Endothelial cell of umbilical vein (primary cell): ENCODE measurements at regions not wholly inside any gene's neighbourhood (a gene's known extent, or its start where the extent isn't known, plus 50 kb on each side); places are given as distances from the start of the nearest gene placed in this dataset.

Experiments used
- BruUV-seq: library from RNA; stranded (reverse); fragments of 400-500 nt; replicated peaks from 2 replicates; lab custom pipeline; 2021; lab: Mats Ljungman, UMichigan
- CTCF ChIA-PET: fragments of 300-600, 350-600 bp; sonication (Branson Sonifier 250); formaldehyde crosslinking; loops from one replicate; lab custom pipeline; 2021; ENCODE audit warnings: antibody characterized with exemption, inconsistent platforms; lab: Charles Lee
- POLR2A ChIA-PET: fragments of 300-600, 350-600 bp; sonication (Branson Sonifier 250); formaldehyde crosslinking; loops from one replicate; lab custom pipeline; 2021; ENCODE audit warnings: antibody characterized with exemption, inconsistent platforms; lab: Charles Lee
- DNase-seq: peaks from one replicate; pipeline ENCODE4 v3.0.0-alpha.2; 2011; ENCODE audit warnings: low read depth, low spot score
- FAIRE-seq: peaks from 2 replicates; lab custom pipeline; 2011; peaks lifted over from hg19 to GRCh38; lab: Jason Lieb, UNC
- H2AFZ ChIP-seq: 2 replicates; pipeline ENCODE4 v1.6.0; 2012; ENCODE audit warnings: low read depth, low read length, control low read depth, inconsistent platforms
- H3K27ac ChIP-seq: 2 replicates; pipeline ENCODE4 v1.5.1; 2011; ENCODE audit warnings: low read depth, mild to moderate bottlenecking, control low read depth, low read length, moderate library complexity; ENCODE audit not compliant: insufficient read depth
- H3K27me3 ChIP-seq, 2 experiments: 2 replicates each; pipeline versions ENCODE4 v1.6.0 to v1.6.1; 2011; ENCODE audit warnings: low read length in 2 of 2, mixed read lengths in 1 of 2; ENCODE audit not compliant: control insufficient read depth in 2 of 2, insufficient read depth in 2 of 2
- H3K36me3 ChIP-seq, 2 experiments: 2 replicates in 1 of 2; 3 replicates in 1 of 2; pipeline ENCODE4 v1.5.1; 2011; ENCODE audit warnings: low read length in 2 of 2, mild to moderate bottlenecking in 1 of 2, moderate library complexity in 1 of 2; ENCODE audit not compliant: control insufficient read depth in 2 of 2, insufficient read depth in 2 of 2; ENCODE audit errors: extremely low read depth in 1 of 2
- H3K4me1 ChIP-seq: 3 replicates; pipeline ENCODE4 v1.5.1; 2011; ENCODE audit warnings: mild to moderate bottlenecking, low read length; ENCODE audit not compliant: control insufficient read depth, insufficient read depth; ENCODE audit errors: extremely low read depth
- H3K4me2 ChIP-seq: 2 replicates; pipeline ENCODE4 v1.6.1; 2011; ENCODE audit warnings: low read length, control low read depth, mixed read lengths; ENCODE audit not compliant: insufficient read depth
- H3K4me3 ChIP-seq, 3 experiments: fragments of 200-600 bp in 1 of 3; sonication (generic), shearing (Covaris generic) in 1 of 3; replicated peaks in 1 of 3; 2 replicates each; pipeline ENCODE4 v1.5.1; 2011 to 2016; ENCODE audit warnings: control low read depth in 3 of 3, low read length in 3 of 3, mild to moderate bottlenecking in 2 of 3, inconsistent platforms in 1 of 3, low read depth in 1 of 3, moderate library complexity in 1 of 3; ENCODE audit not compliant: insufficient read depth in 1 of 3
- H3K79me2 ChIP-seq: 2 replicates; pipeline ENCODE4 v1.6.0; 2012; ENCODE audit warnings: low read length, inconsistent platforms; ENCODE audit not compliant: control insufficient read depth, insufficient read depth
- H3K9ac ChIP-seq: replicated peaks from 2 replicates; pipeline ENCODE3; 2011; ENCODE audit warnings: low read length, control low read depth; ENCODE audit not compliant: insufficient read depth; ENCODE audit errors: extremely low read depth
- H3K9me1 ChIP-seq: replicated peaks from 3 replicates; pipeline ENCODE4 v1.6.0; 2011; ENCODE audit warnings: mild to moderate bottlenecking, low read length; ENCODE audit not compliant: control insufficient read depth, insufficient read depth; ENCODE audit errors: extremely low read depth
- H3K9me3 ChIP-seq: replicated peaks from 2 replicates; pipeline ENCODE4 v1.5.1; 2012; ENCODE audit warnings: low read length, inconsistent platforms; ENCODE audit not compliant: control insufficient read depth, insufficient read depth
- H4K20me1 ChIP-seq: replicated peaks from 2 replicates; pipeline ENCODE3; 2011; ENCODE audit warnings: mild to moderate bottlenecking, low read length; ENCODE audit not compliant: control insufficient read depth, insufficient read depth; ENCODE audit errors: extremely low read depth
- EZH2 ChIP-seq: IDR thresholded peaks from 2 replicates; pipeline ENCODE4 v1.6.1; 2012; ENCODE audit warnings: borderline replicate concordance, low read depth, mild to moderate bottlenecking, moderate library complexity, low read length, inconsistent platforms; ENCODE audit not compliant: severe bottlenecking
- FOS ChIP-seq: IDR thresholded peaks from 2 replicates; pipeline ENCODE4 v1.6.1; 2011; ENCODE audit warnings: mild to moderate bottlenecking, low read length, moderate library complexity, borderline replicate concordance; ENCODE audit not compliant: insufficient read depth
- GATA2 ChIP-seq: IDR thresholded peaks from 2 replicates; pipeline ENCODE4 v1.7.0; 2011; ENCODE audit warnings: low read depth, mild to moderate bottlenecking, moderate library complexity, mixed read lengths, low read length; ENCODE audit not compliant: insufficient read length, insufficient read depth
- JUN ChIP-seq: IDR thresholded peaks from 2 replicates; pipeline ENCODE4 v1.6.1; 2011; ENCODE audit warnings: borderline replicate concordance, low read depth; ENCODE audit not compliant: insufficient read length, insufficient read depth
- MAX ChIP-seq: IDR thresholded peaks from 2 replicates; pipeline ENCODE4 v1.6.1; 2011; ENCODE audit not compliant: insufficient read depth, insufficient read length
- MYC ChIP-seq: IDR thresholded peaks from one replicate; pipeline ENCODE4 v1.6.1; 2011; ENCODE audit warnings: mild to moderate bottlenecking, low read depth, low read length
- POLR2A ChIP-seq: IDR thresholded peaks from 2 replicates; pipeline ENCODE4 v1.6.1; 2012; ENCODE audit warnings: low read depth, mild to moderate bottlenecking, control low read depth, low read length
- POLR2AphosphoS5 ChIP-seq: IDR thresholded peaks from 2 replicates; pipeline ENCODE4 v1.6.1; 2012; ENCODE audit warnings: low read depth, mild to moderate bottlenecking, control low read depth, low read length, moderate library complexity; ENCODE audit not compliant: insufficient read depth
- dilution Hi-C: fragments of 300-500 bp; cut with MboI; formaldehyde crosslinking; loops from one replicate; pipeline ENCODE4 v1.15.0; 2019; ENCODE audit warnings: low sequenced_read_pairs; ENCODE audit not compliant: extremely low pct_ligation_motif_present
- intact Hi-C: fragments of 100-400 bp; cut with micrococcal nuclease; formaldehyde crosslinking; loops from one replicate; pipeline ENCODE4 v1.10.0; 2022
- TF ChIP-seq, protein P1 (sequence below), 2 donors: IDR thresholded peaks; 1 replicate in 1 of 2; 2 replicates in 1 of 2; pipeline ENCODE4 v1.5.1; 2011; ENCODE audit warnings: low read length in 2 of 2, mild to moderate bottlenecking in 2 of 2, moderate library complexity in 2 of 2, control low read depth in 1 of 2, inconsistent platforms in 1 of 2, low read depth in 1 of 2; ENCODE audit not compliant: insufficient read depth in 1 of 2; ENCODE audit errors: extremely low read depth in 1 of 2

- dilution Hi-C loops (no loop called here), intact Hi-C loops (loop anchor here (10.0 kb wide), 1 partner anchor 375 kb away; no protein-coding TSS in a partner anchor)
- FAIRE-seq, result no peak
- H3K27ac ChIP-seq, result no peak overlapping the region
- no peaks in the 10 kb centered on the region for H3K9me3 ChIP-seq
- H3K27me3 ChIP-seq, result no peaks in the 10 kb centered on the region
- H3K79me2 ChIP-seq, result no peaks in the 10 kb centered on the region
- H3K9ac ChIP-seq, result no peak overlapping the region
- TF ChIP-seq EZH2 (no peak), MYC (no peak), MAX (no peak), POLR2AphosphoS5 (no peak), GATA2 (no peak), JUN (no peak), POLR2A (no peak), FOS (no peak)
- TF ChIP-seq, protein P1, sequence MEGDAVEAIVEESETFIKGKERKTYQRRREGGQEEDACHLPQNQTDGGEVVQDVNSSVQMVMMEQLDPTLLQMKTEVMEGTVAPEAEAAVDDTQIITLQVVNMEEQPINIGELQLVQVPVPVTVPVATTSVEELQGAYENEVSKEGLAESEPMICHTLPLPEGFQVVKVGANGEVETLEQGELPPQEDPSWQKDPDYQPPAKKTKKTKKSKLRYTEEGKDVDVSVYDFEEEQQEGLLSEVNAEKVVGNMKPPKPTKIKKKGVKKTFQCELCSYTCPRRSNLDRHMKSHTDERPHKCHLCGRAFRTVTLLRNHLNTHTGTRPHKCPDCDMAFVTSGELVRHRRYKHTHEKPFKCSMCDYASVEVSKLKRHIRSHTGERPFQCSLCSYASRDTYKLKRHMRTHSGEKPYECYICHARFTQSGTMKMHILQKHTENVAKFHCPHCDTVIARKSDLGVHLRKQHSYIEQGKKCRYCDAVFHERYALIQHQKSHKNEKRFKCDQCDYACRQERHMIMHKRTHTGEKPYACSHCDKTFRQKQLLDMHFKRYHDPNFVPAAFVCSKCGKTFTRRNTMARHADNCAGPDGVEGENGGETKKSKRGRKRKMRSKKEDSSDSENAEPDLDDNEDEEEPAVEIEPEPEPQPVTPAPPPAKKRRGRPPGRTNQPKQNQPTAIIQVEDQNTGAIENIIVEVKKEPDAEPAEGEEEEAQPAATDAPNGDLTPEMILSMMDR (IDR thresholded peaks at IDR 0.05; ENCODE audit: extremely low read depth in 1 of 2, insufficient read depth in 1 of 2, low read depth in 1 of 2, low read length in 2 of 2), result no peak
- H2AFZ ChIP-seq, result no peak overlapping the region
- no peaks in the 10 kb centered on the region for H3K9me1 ChIP-seq
- no TSS peak for BruUV-seq
- ChIA-PET CTCF (interaction anchor here (1.1 kb wide), 1 partner anchor 22 kb away, joined by 3 read pairs; no protein-coding TSS in a partner anchor), POLR2A (no interaction called here)
- no peak overlapping the region for H3K4me2 ChIP-seq
- no peak overlapping the region for H3K4me3 ChIP-seq
- H3K4me1 ChIP-seq, result peaks cover 10% of the 10 kb centered on the region
- no peak for DNase-seq
- H3K36me3 ChIP-seq, result no peaks in the 10 kb centered on the region
- no peaks in the 10 kb centered on the region for H4K20me1 ChIP-seq
These were observed 223.7 kb upstream of the RBBP8 start for GRCh38 chr18:22709288-22710060.
